HG03565 (cell line): ENCODE measurements at regions not wholly inside any gene's neighbourhood (a gene's known extent, or its start where the extent isn't known, plus 50 kb on each side); places are given as distances from the start of the nearest gene placed in this dataset.
"Not testable (repeated sequence)": the region's sequence is repeated elsewhere in the genome, so short reads cannot be mapped to it uniquely, and the experiment has no call there.

Experiments used
- ATAC-seq: cut with Tn5 transposase; IDR thresholded peaks from one replicate; pipeline ENCODE4 v1.9.1; 2021; ENCODE audit warnings: mild to moderate bottlenecking, moderate library complexity; ENCODE audit not compliant: unreplicated experiment

DNA sequence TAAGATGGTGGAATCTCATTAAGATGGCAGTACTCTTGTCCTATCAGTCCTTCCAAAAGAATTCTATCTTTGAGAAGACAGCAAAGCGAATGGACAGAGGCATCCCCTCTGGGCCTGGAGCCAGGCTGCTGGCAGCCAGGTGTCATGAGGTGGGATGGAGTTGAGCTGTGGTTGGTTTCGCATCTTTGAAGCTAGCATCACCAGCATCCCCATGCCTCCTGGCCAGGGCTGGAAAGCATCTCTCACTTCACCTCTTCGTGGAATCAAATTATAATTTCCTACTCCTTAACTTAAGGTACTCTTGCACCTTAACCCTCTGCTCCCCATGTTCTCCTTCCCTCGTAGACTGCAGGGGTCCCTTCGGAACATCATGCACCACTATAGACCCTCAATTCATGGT, 248.3 kb downstream of the GADD45G start:
- no peak for ATAC-seq

DNA sequence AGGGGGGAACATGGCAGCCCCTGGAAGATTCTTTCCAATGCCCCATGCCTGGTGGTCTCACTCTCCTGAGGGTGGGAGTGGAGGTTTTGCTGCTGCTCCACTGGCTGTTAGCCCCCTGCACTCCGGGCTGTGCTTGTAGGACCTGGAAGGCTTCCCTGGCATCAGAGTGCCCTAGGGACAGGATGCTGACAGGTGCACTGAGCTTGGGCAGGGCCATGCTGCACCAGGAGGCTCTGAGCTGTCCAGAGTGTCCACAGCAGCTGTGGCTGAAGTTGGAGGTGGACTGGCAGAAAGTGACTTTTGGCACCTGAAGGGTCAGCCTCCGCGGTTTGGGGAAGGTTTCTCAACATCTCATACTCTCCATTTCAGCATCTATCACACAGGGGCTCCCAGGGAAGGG, 249.1 kb downstream of the GADD45G start:
- no peak for ATAC-seq

DNA sequence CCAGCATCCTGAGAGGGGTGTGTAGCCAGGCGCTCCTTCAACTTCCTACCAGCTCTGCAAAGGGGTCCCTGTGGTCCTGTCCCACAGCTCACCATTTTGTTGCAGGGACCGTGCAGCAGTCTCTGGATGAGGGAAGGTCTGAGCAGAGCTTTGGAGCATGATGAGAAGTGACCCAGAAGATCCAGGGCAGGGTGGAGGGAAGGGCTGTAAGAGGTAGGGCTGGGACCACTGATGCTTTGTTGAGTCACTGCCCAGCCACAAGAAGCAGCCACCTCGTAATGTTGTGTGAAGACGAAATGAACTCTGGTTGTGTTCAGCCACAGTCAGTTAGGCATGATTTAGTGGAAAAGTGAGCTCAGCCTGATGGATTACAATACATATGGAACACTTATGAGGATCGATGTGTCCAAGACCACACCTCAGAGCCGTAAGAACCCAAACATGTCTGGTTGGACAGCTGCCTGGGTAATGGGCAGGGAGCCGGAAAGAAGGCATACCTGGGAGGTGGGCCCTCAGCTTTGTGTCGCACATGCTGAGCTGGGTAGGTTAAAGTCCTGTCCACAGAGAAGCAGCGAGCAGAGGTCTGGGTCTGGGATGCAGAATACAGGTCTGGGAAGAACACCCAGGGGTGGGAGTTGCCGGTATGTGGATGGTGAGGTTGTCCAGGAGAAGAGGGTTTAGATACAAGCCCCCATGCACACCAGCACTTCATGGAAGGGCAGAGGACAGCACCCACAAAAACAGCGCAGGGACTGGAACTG, 250.1 kb downstream of the GADD45G start:
- ATAC-seq = no peak

DNA sequence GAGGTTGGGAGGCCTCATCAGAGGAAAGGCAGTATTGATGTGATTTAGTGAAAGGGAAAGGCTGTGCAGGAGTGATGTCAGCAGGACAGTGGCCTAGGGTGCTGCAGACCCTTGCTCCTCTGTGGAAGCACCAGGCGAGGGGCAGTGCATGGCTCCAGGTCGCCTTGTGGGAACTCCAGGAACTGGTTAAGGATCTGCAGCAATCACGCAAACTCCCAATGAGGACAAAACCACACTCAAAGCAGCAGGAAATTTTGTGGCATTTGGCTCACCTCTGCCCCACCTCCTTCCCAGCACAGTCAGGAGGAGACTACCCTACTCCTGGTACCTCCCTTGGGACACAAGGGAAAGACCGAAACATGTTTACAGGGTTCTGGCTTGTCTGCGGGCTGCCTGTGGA, 251.5 kb downstream of the GADD45G start:
- not testable (repeated sequence) for ATAC-seq

DNA sequence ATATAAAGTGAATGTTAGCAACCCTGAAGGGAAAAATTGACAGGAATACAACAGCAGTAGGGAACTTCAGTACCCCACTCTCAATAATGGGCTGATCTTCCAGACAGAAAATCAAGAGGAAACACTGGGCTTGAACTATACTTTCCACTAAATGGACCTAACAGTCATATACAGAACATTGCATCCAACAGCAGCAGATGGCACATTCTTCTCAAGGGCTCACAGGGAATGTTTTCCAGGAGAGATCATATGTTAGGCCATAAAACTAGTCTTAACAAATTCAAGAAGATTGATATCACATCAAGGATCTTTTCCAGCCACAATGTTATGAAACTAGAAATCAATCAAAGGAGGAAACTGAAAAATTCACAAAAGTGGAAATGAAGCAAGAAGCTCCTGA, 252.1 kb downstream of the GADD45G start:
- ATAC-seq = not testable (repeated sequence)

DNA sequence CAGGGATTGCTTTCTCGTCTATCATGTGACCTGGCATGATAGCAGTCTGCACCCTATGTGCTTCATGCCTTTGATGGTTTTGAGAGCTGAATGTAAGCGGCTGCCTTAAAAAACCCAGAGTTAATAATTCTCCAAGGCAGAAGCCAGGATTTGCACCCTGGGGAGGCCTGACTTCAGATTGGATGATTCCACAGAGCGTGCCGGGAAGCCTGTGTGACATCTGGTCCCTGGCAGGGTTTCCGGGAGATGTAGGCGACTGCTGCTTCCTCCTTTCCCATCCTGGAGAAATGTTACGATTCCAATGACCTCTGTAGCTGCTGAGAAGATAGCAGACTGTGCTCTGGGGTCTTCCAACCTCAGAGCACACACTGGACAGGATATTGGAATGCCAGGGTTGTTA, 255.0 kb downstream of the GADD45G start:
- ATAC-seq = not testable (repeated sequence)

DNA sequence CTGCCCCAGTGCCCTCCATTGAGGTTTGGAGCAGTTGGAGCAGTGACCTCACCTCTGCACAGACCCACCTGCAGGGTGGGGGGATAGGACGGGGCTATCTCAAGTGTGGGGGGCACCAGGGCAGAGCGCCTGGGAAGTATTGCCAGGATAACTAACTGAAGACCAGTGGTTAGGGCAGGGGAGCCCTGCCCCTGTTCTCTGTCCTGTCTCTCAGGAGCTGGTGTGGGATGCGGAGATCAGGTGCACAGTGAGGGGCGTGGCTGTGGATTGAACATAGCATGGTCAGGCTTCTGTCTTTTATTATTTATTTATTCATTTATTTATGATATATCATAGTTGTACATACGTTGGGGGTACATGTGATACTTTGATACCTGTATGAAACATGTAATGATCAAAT, 256.6 kb downstream of the GADD45G start:
- ATAC-seq = not testable (repeated sequence)

DNA sequence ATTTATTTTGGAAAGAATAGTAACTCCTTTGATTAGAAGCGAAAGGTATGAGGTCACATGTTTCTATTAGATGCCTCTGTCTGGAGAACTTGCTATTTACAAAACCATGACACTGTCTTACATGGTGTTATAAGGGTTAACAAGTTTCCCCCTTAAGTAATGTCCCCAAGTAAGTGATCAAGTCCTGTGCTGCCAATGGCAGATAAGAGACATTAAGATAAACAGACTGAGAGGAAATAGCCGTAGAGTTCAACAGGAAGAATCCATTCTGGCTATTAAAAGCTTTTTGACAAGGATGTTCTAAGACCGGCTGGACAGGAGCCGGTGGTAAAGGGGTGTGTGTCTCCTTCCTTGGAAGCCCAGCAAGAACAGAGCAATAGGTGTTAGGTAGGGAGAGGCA, 257.5 kb downstream of the GADD45G start:
- ATAC-seq = no peak

DNA sequence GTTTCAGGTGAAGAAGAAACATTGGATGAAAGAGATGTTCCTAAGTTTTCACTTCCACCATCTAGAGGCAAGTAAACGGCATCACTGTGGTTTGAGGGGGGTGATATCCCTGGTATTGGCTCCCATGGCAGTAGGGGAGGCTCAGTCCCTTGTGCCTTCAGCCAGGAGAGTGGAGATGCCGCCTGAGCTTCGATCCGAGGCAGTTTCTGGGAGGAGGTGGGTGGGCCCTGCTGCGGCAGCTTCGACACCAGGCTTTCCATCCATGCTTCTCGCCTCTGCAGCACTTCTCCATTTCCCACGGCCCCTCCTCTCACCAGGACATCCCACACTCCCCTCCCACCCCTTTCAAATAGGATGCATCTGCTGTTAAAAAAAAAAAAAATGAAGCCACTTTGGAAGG, 258.3 kb downstream of the GADD45G start:
- ATAC-seq = no peak

DNA sequence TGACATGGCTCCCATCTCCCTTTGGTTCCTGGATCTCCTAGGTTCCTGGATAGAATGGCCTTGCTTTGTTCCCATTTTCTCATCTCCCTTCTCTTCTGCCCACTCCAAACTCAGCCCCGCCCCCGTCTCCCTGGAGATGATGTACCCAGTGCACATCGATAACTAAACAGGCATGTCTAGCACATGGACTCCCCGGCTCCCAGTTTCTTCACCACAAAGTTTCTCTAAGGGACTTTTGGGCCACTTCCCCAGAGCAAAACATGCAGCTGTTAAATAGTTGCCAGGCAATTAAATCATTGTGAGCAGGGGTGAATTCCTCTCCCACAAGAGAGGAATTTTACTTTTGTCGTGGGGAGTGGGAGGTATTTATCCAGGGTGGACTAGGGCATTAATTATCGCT, 259.0 kb downstream of the GADD45G start:
- ATAC-seq = no peak

DNA sequence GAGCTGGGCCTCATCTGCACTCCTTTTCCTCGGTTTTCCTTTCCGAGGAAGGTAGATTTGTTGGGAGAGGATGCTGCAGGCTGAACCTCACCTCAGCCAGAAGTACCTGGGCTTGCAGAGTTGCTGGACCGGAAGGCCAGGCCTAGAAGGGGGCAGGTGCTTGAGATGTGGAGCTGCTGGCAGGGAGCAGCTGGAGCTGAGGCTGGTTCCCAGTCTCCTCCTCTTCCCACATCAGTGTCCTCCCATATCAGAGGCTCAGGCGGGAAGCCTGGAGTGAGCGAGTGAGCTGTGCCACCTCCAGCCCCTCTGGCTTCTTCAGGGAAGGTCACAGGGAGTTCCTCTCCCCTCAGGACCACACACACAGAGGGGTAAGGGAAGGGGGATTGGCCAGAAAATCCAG, 259.4 kb downstream of the GADD45G start:
- ATAC-seq = no peak

DNA sequence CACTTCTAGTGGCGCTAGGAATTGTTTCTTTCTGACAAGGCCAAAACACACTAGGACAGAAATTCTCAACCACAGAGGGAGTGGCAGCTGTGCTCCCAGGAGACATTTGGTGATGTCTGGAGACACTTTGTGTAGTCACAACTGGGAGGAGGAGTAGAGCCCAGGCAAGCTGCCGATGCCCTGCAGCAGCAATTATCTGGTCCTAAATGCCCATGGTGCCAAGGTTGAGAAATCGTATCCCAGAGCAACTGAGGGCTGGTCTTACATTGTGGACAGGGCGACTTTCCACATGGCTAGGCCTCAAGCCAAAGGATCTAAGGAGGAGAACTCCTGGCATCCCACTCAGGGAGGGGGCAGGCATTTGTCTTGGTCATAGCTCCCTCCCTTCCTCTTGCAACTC, 259.9 kb downstream of the GADD45G start:
- ATAC-seq = no peak

DNA sequence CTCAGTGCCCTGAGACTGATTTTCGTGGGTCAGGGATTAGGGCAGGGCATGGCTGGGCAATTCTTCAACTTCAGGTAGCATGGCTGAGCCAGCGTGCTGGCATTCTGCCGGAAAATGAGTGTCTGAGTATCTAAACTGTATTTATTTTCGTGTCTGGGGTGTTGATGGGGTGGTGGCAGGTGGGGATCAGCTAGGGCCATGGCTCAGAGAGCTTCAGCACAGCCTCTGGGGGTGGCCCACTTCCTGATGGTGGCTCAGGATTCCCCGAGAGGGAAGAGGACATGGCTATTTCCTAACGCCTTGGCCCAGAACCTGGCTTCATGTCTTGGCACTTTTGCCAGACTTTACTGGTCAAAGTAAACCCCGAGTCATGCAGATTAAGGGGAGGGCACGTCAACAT, 260.5 kb downstream of the GADD45G start:
- ATAC-seq = no peak

DNA sequence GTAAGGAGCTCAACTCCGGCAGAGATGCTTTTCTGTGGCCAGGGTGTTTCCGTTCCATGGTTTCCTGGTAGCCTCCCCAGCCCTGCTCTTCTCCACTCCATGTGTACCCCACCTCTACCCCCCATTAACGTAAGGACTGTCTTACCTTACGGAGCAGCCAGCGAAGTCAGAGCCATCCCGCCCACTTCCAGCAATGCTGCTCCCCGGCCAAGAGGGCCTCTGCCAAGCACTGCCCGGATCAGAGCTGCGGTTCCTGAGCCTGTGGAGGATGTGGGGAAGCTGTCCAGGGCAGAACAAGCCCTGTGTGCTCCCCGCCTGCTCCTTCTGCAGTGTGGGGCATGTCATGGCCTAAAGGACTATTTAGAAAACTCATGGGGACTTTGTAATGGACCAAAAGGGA, 261.2 kb downstream of the GADD45G start:
- ATAC-seq = no peak

DNA sequence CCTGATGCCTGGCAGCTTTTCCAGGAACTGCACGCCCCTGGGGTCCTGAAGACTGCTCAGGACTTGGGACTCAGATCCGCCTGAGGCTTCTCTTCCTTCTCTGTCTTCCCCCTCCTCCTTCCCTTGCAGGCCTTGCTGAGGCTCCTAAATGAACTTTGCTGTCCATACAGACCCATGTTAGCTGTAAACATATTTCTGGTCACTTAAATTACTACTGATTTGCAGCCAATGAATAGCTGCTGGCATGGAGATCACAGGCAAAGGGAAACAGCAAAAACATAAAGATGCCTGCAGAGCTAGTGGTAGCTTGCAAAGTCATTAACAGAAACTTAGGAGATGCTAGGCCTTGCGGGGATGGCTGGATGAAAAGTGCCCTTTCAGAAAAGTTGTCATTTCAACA, 261.9 kb downstream of the GADD45G start:
- no peak for ATAC-seq

DNA sequence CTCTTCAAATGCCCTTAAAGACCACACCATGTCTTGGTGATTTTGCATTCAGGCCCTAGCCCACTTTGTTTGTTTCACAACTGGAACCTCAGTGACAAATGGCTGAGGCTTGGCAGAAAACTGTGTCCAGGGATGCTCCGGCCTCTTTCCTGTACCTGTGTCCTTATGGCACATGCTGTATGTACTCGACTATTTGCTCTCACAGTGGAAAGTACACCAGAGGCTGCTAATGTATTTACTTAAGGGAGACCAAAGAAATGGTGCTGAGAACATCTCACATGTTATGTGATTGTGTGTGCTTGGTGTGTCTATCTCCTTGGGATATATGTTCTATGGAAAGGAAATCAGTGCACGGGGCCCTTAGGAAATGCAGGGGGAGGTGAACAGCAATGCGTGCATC, 263.3 kb downstream of the GADD45G start:
- no peak for ATAC-seq

DNA sequence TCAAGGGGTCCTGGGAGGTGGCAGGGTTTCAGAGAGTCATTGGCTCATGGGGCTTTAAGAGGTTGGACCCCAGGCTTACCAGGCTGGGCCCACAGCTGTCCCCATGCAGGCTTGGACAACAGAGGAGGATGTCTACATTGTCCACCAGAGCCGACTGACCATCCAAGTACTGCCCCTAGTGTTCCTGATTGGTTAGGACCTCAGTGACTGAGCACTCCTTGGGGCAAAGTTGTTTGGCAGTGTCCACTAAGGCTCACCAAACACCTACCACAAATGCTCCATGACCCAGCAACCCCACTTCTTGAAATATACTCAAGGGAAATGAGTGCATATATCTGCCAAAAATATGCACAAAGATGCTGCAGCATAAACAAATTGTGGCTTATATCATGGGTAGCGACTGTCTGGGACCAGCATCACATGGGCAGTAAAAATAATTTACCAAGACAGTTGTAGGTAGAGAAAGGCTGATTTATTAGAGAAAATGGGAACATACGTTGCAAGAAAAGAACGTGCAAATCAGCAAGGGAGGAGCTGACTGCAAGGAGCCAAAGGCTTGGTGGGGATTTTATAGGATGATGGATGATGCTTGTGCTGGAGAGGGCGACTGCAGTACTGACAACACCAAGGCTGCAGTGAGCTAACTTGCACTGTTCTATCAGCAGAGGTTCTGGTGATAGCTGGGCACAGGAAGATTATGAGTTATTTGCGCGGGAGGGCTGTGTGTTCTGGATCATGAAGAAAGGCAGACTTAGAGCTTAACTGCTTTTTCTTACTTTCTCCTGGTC, 265.2 kb downstream of the GADD45G start:
- no peak for ATAC-seq

DNA sequence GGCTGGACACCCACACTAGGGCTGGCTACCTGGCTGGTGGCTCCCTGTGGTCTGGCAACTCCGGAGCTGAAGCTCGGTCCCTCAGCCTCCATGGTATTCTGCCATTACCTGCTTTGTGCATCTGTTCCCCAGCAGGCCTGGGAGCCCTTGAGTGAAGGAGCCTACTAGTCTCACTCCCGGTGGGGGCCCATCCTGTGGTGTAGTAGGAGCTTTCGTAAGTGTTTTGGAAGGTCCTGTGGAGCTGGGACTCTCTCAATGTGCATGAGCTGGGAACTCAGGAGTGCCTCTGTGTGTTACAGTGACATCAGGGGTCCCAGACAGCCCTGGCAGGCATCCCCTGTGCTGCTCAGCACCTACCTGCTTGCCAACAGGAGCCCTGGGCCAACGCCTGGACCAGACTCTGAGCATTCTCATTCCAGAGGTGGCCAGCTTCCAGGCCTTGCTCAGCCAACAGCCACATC, 267.1 kb downstream of the GADD45G start:
- no peak for ATAC-seq

DNA sequence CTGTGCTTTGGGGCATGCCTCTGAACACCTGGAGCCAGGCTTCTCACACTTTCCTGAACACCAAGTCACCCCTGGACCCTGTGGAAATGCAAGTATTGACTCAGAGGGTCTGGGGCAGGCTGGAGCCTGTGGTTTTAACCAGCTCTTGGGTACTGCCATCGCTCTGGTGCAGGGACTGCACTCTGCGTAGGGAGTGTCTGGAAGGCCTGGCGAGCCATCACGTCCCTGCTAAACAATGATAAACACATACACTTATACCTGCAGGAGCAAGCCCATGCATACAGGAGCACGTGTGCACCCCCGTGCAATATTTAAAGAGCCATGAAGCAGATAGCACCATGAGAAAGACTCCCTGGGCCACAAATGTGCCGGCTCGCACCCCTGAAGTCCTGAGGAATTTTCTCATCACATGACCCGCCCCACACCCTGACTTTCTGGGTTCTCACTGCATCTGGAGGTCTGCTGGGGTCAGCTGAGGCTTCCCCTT, 267.7 kb downstream of the GADD45G start:
- no peak for ATAC-seq

DNA sequence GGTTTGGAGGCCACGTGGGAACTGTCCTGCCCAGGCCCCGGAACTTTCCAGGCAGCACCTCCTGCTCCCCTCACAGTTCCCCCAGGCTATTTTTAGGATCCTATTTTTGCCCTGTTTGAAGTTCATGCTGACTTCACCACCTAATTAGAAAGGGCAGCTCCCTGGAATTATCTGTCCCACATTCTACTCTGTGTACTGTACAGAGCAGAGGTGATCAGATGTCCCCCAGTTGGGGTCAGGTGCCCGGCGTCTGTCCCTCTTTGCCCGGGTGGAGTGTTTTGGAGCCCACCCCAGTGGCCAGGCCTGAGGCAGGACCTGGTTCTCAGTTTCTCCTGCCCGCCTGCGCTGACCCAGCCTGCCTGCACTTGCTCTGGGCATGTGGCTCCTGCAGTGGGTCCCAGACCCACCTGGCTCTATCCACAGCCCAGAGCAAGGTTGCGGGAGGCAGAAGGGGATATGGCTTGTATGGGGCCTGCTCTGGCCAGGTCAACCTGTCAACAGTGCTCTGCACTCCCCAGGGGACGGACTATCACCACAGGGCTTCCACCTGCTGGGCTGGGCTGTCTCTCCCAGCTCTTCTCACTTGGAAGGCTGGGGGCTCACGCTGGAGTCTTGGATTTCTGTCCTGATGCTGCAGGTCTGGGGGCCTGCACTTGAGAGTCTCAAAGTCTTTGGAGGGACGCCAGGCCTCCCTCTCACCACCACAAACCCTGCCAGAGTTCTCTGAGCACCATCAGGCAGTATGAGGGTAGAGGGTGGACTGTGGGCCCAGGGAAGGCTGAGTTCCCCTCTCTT, 268.3 kb downstream of the GADD45G start:
- ATAC-seq = no peak

DNA sequence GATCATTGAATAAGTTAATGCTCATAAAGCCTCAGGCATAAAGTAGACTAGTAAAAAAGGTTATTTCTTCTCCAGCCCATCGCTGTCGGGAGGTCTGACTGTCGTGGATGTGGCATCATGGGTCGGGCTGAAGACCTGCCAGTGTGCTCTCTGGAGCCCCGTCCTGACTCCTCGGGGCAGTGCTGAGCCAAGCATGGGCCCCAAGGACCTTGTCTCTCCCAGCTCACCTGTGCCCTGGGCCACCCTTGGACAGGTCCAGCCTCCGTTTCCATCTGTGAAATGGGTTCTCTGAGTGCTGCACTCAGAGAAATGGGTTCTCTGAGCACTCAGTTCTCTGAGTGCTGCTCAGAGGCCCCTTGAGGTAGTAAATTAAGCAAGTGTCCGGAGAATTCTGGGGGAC, 269.0 kb downstream of the GADD45G start:
- ATAC-seq = no peak
